Ishikawa (cell line): ENCODE measurements at regions not wholly inside any gene's neighbourhood (a gene's known extent, or its start where the extent isn't known, plus 50 kb on each side); places are given as distances from the start of the nearest gene placed in this dataset.

Experiments
- CEBPB ChIP-seq: IDR thresholded peaks from 2 replicates; pipeline ENCODE4 v1.6.1; 2012
- CREB1 ChIP-seq: IDR thresholded peaks from 2 replicates; pipeline ENCODE4 v1.6.1; 2012; ENCODE audit warnings: low read depth
- EGR1 ChIP-seq: IDR thresholded peaks from 2 replicates; pipeline ENCODE4 v1.6.1; 2012
- EP300 ChIP-seq: IDR thresholded peaks from 2 replicates; pipeline ENCODE4 v1.6.1; 2012; ENCODE audit warnings: borderline replicate concordance
- FOXM1 ChIP-seq: IDR thresholded peaks from 2 replicates; pipeline ENCODE4 v1.6.1; 2012; ENCODE audit warnings: low read depth, borderline replicate concordance
- MAX ChIP-seq: IDR thresholded peaks from 2 replicates; pipeline ENCODE4 v1.6.1; 2012
- NFIC ChIP-seq: IDR thresholded peaks from 2 replicates; pipeline ENCODE4 v1.6.1; 2012
- RAD21 ChIP-seq: IDR thresholded peaks from 2 replicates; pipeline ENCODE4 v1.6.1; 2012; ENCODE audit warnings: low read depth
- REST ChIP-seq: IDR thresholded peaks from 2 replicates; pipeline ENCODE4 v1.6.1; 2012; ENCODE audit warnings: low read depth, mild to moderate bottlenecking
- TAF1 ChIP-seq: IDR thresholded peaks from 2 replicates; pipeline ENCODE4 v1.6.1; 2012; ENCODE audit warnings: low read depth, mild to moderate bottlenecking
- TCF12 ChIP-seq: IDR thresholded peaks from 2 replicates; pipeline ENCODE4 v1.6.1; 2012; ENCODE audit warnings: low read depth
- TEAD4 ChIP-seq: IDR thresholded peaks from 2 replicates; pipeline ENCODE4 v1.6.1; 2012
- YY1 ChIP-seq: IDR thresholded peaks from 2 replicates; pipeline ENCODE4 v1.6.1; 2012; ENCODE audit warnings: low read depth
- ZBTB7A ChIP-seq: IDR thresholded peaks from 2 replicates; pipeline ENCODE4 v1.6.1; 2012; ENCODE audit warnings: low read depth
- TF ChIP-seq, protein P1 (sequence below): IDR thresholded peaks from 2 replicates; pipeline ENCODE4 v1.6.1; 2012

DNA sequence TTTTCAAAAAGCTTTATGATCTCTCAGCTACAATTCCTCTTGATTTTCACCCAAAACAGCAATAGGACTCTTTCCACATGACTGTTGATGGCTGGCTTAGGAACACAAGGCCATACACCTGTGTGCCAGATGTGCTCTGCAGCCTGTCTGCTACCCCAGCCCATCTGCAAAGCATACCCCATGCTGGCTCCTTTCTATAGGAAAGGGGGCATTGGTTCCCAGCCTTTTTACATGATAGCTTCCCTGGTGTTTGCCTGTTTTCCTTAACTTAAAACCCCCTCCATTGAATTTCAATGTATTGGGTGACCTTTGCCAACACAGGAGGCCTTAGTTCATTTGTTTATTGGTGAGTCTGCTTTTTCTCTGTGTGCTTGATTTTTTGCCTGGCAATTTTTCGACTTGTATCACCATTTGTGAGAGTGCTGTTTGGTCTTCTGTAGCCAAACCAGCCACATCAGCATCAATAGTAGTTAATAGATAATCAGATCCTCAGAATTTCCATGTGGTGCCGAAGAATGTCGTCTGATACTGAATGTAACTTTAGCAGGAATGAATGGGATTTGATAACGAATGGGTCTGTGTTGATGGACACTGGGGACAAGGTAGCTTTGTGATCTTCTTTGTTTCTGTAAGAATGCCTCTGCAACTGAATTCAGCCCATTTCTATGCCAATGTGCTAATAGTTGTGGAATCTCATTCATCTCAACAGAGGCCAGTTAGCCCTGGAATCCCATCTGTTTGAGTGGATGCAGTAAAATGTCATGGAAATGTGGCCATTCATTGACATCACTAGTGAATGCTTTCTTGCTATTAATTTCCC lies 272.2 kb upstream of the RARB start:
- no peak for TF ChIP-seq TAF1
- no peak for TF ChIP-seq TEAD4
- TF ChIP-seq REST: no peak
- TF ChIP-seq EGR1: no peak
- no peak for TF ChIP-seq RAD21
- no peak for TF ChIP-seq FOXM1
- TF ChIP-seq TCF12: no peak
- no peak for TF ChIP-seq CEBPB
- TF ChIP-seq YY1: no peak
- TF ChIP-seq MAX: no peak
- no peak for TF ChIP-seq NFIC
- TF ChIP-seq EP300: no peak
- TF ChIP-seq ZBTB7A: no peak
- TF ChIP-seq, protein P1, sequence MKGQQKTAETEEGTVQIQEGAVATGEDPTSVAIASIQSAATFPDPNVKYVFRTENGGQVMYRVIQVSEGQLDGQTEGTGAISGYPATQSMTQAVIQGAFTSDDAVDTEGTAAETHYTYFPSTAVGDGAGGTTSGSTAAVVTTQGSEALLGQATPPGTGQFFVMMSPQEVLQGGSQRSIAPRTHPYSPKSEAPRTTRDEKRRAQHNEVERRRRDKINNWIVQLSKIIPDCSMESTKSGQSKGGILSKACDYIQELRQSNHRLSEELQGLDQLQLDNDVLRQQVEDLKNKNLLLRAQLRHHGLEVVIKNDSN: no peak
- no peak for TF ChIP-seq CREB1

DNA sequence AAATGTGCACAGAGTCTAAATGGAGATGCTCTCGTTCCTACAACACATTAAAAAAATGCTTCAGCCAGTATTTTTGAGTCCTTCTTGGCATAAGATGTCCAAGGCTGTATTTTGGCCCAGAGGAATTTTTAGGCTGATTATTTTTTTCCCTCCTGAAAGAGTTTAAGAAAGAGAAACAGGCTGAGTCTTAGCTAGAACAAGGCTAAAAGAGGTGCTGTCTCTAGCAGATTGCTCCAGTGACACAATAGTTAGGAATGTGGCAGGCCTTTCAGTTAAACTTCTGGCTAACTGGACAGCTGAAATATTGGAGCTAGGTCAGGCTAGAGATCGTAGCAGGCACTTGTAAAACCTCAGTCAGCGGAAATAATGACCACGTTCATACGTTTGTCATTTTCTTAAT lies 271.4 kb upstream of the RARB start:
- TF ChIP-seq REST (no peak), ZBTB7A (no peak), TAF1 (no peak), TEAD4 (no peak), CREB1 (no peak), TCF12 (no peak), FOXM1 (no peak), CEBPB (no peak), EGR1 (no peak), RAD21 (no peak), EP300 (no peak), MAX (no peak), NFIC (no peak), YY1 (no peak)
- TF ChIP-seq, protein P1: no peak

DNA sequence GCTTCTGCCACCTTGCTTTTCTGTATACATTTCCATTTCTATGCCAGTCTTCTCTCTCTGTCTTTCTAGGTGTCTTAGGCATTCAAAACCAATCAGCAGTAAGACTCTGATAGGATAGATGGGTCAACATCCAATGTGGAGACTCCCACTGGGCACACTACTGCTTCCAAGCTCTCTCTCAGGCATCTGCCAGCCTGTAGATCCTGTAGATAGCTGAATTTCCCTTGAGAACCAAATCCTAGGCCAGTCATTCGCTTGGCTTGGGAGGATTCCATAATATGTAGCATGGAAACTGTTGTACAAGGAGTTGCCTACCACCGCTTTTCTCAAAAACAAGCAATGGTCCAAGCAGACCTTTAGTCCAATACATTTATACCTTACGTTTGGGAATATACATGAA lies 262.8 kb upstream of the RARB start:
- TF ChIP-seq CEBPB (no peak), REST (no peak)

DNA sequence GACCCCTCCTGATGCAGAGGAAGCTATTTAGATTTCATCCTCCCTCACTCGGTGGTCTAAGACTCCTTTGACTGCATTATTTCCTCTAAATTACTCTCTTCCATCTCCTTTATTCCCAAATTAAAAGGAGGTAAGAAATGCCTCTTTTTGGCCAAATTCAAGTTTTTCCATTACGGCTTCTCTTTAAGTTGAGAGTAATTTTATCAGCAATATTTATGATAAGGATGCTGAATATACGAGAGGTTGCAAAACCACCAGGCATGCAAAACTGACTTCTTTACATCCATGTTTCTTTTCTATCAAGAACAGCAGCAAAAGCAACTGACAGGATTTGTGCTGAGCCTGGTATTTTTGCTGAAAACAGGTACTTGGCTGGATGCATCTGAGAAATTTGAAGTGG lies 262.0 kb upstream of the RARB start:
- TF ChIP-seq CREB1: no peak
- no peak for TF ChIP-seq EGR1
- TF ChIP-seq NFIC: no peak
- TF ChIP-seq YY1: no peak
- no peak for TF ChIP-seq TEAD4

- TF ChIP-seq RAD21 (no peak), CREB1 (no peak), NFIC (no peak), EP300 (no peak), FOXM1 (no peak), EGR1 (no peak), YY1 (no peak), TAF1 (no peak), ZBTB7A (no peak)
- TF ChIP-seq, protein P1: no peak
These were observed 258.9 kb upstream of the RARB start for GRCh38 chr3:25169151-25169550.
